Activated naive CD4-positive, alpha-beta T cell treated with anti-CD3 and anti-CD28 coated beads, Interleukin-2, amount 50 U/mL, for 72 hours (primary cell): ENCODE measurements at regions not wholly inside any gene's neighbourhood (a gene's known extent, or its start where the extent isn't known, plus 50 kb on each side); places are given as distances from the start of the nearest gene placed in this dataset.

Source experiments
- ATAC-seq, 2 donors: fragments of 150-1000 bp; cut with Tn5 transposase; 2 replicates each; pipeline ENCODE4 v1.10.0; 2021; ENCODE audit warnings: mild to moderate bottlenecking in 2 of 2, moderate library complexity in 2 of 2
- DNase-seq, 2 donors: peaks; one replicate each; pipeline ENCODE4 v3.0.0; 2021 to 2022; ENCODE audit warnings: low spot score in 2 of 2
- H3K27ac Mint-ChIP-seq, 2 donors: one replicate each; pipeline ENCODE4 v1.8.0; 2022; ENCODE audit warnings: mild to moderate bottlenecking in 2 of 2, mixed read lengths in 2 of 2
- H3K36me3 Mint-ChIP-seq, 2 donors: one replicate each; pipeline ENCODE4 v1.8.0; 2022; ENCODE audit warnings: mixed read lengths in 2 of 2
- H3K9me3 Mint-ChIP-seq, 2 donors: one replicate each; pipeline ENCODE4 v1.8.0; 2022; ENCODE audit warnings: mixed read lengths in 2 of 2

DNA sequence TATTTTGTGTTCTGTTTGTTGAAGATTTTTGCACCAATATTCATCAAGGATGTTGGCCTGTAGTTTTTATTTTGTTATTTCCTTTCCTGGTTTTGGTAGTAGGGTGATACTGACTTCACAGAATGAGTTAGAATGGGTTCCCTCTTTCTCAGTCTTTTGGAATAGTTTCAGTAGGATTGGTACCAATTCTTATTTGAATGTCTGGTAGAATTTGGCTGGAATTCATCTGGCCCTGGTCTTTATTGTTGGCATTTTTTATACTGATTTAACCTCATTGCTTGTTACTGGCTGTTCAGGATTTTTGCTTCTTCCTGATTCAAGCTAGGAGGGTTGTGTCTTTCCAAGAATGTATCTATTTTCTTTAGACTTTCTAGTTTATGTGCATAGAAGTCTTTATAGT lies 263.7 kb downstream of the SOX11 start:
- Mint-ChIP-seq H3K36me3 (peaks cover 0 to 4% of the 10 kb centered on the region in 2 donors), H3K27ac (no peak overlapping the region), H3K9me3 (peaks cover 5% of the 10 kb centered on the region in 2 donors)
- DNase-seq (no peak), ATAC-seq (no peak)

DNA sequence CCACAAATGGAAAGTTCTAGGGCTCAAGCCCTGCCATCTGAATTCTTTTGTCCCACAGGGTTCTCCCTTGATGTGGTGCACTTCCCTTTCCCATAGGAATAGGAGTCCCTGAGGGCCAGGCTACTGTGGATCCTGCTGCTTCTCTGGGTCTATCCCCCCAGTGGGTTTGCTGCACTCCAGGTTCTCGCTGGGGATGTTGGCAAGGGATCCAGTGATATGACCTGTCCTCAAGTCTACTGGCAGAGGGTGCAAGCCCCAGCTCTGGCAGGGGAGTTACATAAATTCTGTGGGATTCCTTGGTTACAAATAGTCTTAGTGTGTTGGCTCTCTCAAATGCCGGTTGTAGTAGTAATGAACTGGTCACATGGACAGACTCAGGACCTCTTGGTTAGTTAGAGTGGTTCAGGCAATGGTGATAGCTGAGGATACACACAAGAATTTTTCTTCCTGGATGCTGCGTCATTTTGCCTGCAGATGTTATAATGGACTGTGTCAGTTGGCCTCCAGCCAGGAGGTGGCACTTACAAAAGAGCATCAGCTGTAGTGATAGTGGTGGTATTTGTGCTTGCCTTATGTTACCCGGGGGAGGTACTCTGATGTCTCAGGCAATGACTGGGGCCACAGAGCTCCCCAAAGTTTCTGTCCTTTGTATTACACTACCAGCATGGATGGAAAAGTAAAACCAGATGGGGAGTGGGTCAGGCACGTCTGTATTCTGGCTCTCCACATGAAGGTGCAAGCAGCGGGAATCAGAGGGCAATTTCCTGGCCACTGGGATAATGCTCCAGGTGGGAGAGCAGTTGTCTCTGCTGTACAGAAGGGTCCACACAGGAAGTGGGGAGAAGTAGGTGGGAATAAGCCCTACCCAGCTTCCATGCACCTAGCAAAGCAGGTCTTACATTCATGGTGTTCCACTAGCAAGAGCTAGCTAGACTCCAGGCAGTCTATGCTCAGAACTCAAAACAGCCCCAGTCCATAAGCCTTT lies 267.9 kb downstream of the SOX11 start:
- DNase-seq (no peak), ATAC-seq (no peak)
- Mint-ChIP-seq H3K9me3 (peaks cover 0 to 4% of the 10 kb centered on the region in 2 donors), H3K27ac (no peak overlapping the region), H3K36me3 (no peaks in the 10 kb centered on the region)

DNA sequence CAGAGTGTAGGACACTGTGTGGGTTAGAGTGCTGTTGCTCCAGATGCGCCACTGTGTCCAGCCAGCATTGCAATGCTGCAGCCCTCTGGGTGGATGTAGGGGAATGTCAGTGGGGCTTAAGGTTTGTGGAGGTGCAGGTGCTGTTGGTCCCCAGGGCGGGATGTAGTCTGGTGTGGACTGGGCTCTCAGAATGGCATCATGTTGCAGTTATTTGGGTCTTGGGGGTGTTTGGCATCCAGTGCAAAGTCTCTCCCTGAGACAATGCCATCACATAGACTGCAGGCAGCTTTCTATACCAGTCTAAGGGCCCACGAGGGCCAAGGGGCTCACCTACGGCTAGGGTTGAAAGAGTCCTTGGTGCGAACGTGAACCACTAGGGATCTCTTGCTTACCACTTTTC lies 275.3 kb downstream of the SOX11 start:
- peaks cover 5 to 8% of the 10 kb centered on the region in 2 donors for H3K9me3 Mint-ChIP-seq
- peaks cover 0 to 4% of the 10 kb centered on the region in 2 donors for H3K36me3 Mint-ChIP-seq
- no peak for ATAC-seq
- no peak overlapping the region for H3K27ac Mint-ChIP-seq
- DNase-seq = no peak

DNA sequence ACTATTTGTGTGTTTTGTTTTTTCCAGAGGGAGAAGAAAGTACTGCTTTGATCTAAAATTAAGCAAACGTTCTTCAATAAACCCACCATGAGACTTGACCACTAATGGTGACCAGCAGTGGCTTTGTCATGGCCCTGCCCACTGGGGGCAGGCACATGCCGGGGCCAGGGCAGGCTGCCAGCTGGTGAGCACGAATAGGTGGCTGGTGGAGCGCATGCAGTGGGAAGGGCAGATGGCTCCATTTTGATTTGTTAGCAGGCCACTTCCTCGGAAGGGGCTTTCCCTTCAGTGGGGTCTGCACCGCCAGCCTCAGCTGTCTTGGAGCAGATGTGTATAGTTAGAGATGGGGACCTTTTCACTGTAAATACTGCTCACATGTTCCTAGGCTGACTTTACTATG lies 277.1 kb downstream of the SOX11 start:
- ATAC-seq (no peak), DNase-seq (no peak)
- Mint-ChIP-seq H3K9me3 (peaks cover 5 to 8% of the 10 kb centered on the region in 2 donors), H3K36me3 (peaks cover 0 to 4% of the 10 kb centered on the region in 2 donors), H3K27ac (no peak overlapping the region)

DNA sequence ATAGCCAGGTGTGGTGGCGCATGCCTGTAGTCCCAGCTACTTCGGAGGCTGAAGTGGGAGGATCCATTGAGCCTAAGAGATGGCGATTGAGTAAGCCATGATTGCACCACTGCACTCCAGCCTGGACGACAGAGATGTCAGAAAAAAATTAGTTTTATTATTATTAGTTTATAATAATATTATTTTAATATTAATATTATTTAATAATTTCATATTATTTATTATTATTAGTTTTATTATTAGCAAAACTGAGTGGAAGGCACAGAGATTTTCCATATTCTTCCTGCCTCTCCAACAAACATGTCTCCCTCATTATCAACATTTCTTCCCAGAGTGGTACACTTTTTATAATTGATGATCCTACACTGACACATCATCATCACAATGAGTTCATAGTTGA lies 278.2 kb downstream of the SOX11 start:
- Mint-ChIP-seq H3K9me3 (peaks cover 5 to 8% of the 10 kb centered on the region in 2 donors), H3K36me3 (peaks cover 0 to 4% of the 10 kb centered on the region in 2 donors), H3K27ac (no peak overlapping the region)
- ATAC-seq = no peak
- DNase-seq = no peak

DNA sequence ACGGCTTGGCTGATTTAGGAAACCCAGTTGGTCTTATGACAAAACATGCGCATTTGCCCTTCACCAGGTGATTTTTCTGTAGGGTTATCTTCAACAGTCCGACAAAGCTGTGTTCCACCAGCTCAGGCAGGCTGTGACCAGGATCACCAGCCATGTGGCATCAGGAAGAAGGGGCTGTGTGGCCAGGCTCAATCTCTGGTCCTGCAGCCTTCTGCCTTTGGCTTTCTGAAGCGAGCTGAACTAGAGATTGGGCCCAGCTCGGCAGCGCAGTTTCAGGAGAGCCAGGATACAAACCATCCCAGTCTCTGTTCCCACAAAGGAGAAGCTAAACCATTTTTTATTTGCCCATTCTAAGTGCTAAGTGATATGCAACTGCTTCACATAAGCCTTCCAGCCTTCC lies 282.3 kb downstream of the SOX11 start:
- Mint-ChIP-seq H3K36me3 (no peaks in the 10 kb centered on the region), H3K9me3 (peaks cover 0 to 9% of the 10 kb centered on the region in 2 donors), H3K27ac (no peak overlapping the region)
- ATAC-seq (no peak), DNase-seq (no peak)

DNA sequence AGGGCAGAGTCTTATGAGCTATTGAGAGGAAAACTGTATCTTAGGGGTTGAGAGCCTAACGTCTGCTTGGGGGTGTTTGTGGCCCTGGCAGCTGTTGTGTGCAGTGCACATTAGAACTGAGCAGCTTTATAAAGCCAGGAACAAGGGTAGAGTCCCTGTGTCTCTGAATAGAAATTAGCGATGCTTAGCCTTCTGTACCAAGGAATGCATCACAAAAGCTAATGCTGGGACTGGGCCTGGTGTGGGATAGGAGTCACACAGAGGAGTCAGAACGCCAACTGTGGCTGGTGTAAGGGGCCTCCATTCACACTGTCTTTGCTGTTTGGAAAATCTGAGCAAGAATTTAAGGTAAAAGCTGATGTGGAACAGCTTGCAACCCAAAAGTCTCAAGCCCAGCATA lies 283.2 kb downstream of the SOX11 start:
- no peak overlapping the region for H3K27ac Mint-ChIP-seq
- ATAC-seq = no peak
- H3K36me3 Mint-ChIP-seq = no peaks in the 10 kb centered on the region
- peaks cover 0 to 9% of the 10 kb centered on the region in 2 donors for H3K9me3 Mint-ChIP-seq
- no peak for DNase-seq

DNA sequence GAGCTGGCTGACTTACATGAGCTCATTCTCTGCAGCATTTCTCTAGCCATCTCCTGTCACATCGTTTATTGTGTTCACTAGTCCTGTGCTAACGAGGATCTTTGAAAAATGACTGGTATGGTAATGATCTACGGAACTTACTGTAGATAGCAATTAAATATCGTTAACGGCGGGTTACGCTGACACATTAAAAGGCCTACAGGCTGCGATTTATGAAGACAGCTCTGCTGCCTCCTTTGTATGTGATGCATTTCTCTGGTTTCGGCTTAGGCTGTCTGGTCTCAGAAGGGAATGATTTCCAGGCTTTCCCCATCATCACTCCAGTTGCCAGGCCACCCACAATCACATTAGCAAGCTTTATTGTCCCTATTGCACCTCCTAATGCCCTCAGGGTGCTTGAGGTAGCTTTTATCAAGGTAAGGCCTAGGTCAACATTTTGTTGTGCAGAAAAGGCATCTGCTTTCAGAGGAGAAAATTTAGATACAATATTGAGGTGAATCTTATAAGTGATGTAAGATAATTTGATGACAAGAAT lies 284.4 kb downstream of the SOX11 start:
- H3K36me3 Mint-ChIP-seq = no peaks in the 10 kb centered on the region
- peaks cover 0 to 6% of the 10 kb centered on the region in 2 donors for H3K9me3 Mint-ChIP-seq
- ATAC-seq (no peak), DNase-seq (no peak)
- H3K27ac Mint-ChIP-seq = no peak overlapping the region

DNA sequence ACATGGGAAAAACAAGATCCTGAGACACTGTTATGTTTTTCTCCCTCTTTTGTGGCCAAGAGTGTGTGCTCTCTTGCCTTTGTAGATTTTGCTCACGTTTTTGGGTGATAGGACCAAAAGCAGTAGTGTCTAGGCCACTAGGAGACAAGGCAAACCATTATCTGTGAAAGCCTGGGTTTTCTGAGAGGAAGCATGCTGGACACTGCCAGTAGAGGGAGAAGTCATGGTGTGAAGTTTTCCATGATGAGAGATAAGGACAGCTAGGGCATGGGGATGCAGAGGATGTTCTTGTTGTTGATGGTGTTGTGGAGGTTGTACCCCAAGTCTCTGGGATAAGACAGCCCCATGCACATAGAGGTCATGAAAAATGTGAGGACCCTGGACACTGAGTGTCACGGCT lies 285.3 kb downstream of the SOX11 start:
- no peak for ATAC-seq
- no peaks in the 10 kb centered on the region for H3K36me3 Mint-ChIP-seq
- H3K9me3 Mint-ChIP-seq = peaks cover 0 to 6% of the 10 kb centered on the region in 2 donors
- no peak overlapping the region for H3K27ac Mint-ChIP-seq
- DNase-seq = no peak

DNA sequence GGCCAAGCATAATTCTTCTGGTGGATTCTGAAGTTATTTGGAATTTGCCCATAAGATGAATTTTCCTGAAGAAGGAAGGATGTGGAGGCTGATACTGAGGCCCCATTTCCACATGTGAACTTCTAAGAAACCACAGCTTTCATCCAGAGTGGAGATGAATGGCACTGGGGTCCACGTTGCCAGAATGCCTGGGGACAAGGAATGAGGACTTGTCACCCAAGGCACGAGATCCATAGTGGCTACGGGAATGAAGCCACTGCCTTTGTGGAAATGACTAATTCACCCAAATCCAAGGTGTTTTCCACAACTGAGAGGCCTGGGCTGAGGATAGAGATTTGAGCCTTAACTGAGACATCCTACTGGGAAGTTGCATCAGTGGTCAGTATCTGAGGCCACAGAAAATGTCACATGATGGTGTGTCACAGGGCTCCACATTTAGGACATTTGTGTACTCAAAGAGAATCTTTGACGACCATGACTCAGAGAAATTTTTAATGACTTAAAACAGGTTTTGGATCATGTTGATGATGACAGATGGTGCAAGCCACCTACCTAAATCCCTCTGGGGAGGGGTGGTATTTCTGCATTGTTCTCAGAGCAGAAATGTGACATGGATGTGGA lies 286.1 kb downstream of the SOX11 start:
- Mint-ChIP-seq H3K27ac (no peak overlapping the region), H3K36me3 (no peaks in the 10 kb centered on the region), H3K9me3 (peaks cover 0 to 6% of the 10 kb centered on the region in 2 donors)
- ATAC-seq (no peak), DNase-seq (no peak)

DNA sequence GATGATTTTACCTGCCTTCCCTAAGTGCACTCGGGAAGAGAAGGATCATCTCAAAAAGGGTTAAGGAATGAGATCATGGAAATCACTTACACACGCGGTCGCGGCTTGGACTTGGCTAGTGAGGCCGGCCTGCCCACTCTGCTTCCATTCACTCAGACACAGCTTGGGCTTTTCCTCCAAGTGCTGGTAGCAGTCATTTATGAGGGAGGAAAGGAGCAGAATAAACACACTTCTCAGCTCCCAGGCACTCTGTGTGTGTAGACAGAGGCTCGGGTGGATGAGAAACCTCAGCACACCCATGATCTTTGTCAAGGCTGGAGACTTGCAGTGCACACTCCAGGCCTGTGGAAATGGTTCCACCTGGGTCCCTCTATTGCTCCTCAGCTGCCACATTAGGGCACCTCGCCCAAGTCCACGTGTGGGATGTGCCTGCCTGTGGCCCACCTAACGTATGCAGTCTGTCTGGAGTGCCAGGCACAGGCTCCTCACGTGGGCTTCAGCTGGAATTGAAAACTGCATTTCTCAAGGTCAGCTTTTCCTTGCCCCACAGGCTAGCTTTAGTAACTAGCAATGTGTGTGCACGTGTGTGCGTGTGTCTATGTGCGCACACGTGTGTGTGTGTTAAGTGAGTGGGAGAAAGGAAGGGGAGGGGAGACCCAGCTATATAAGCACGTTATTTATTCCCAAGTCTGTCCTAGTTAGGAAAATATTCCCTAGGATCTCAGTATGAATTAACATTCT lies 288.4 kb downstream of the SOX11 start:
- DNase-seq (no peak), ATAC-seq (no peak)
- Mint-ChIP-seq H3K9me3 (peaks cover 0 to 6% of the 10 kb centered on the region in 2 donors), H3K36me3 (no peaks in the 10 kb centered on the region), H3K27ac (no peak overlapping the region)

DNA sequence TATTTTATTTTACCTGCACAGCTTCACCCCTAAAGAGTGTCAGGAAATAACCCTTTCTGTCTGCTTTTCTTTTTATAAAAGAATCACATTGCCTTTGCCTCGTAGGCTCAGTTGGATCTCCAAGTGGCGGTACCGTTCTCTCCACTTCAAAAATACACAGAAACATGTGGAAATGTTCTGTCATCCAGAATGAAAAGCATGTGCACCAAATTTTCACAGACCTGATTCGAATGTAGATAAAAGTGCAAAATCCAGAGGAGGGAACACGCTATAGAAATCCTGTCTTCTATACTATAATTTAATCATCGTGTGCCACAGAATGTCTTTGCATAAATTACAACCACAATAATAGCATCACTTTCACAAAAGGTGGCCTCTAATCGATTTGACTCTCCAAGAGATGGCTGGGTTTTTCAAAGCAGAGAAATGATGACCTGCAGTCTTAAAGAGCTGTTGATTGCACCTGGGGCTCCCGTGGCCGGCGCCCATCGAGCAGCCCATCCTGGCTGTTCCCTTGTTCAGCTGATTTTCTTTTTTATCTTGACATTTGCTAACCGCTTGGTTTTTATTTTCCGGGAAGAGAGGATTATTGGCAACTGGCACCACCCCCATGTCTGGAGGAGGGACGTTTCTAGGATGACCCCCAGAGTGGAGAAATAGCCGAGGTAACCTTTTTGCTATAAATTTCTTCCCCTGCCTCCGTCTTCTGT lies 290.2 kb downstream of the SOX11 start:
- DNase-seq (no peak), ATAC-seq (no peak)
- H3K27ac Mint-ChIP-seq = no peak overlapping the region
- no peaks in the 10 kb centered on the region for H3K36me3 Mint-ChIP-seq
- H3K9me3 Mint-ChIP-seq = peaks cover 0 to 6% of the 10 kb centered on the region in 2 donors

DNA sequence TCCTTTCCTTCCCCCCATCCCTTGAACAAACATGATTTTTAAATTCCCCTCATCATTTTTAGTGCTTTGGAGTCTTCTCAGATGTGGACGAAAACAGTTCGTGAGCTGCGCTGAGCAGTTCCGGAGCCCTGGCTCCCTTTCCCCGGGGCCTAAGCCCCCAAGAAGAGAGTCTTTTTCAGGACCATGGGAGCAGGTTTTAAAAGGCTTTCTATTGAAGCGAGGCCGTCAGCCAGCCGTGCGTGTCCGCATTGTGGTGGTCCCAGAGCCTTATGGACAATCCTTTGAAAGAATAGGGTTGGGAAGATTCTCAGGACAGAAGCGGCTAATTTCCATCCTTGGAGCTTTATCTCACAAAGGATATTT lies 290.7 kb downstream of the SOX11 start:
- peaks cover 0 to 6% of the 10 kb centered on the region in 2 donors for H3K9me3 Mint-ChIP-seq
- ATAC-seq (no peak), DNase-seq (no peak)
- no peaks in the 10 kb centered on the region for H3K36me3 Mint-ChIP-seq
- H3K27ac Mint-ChIP-seq = no peak overlapping the region

DNA sequence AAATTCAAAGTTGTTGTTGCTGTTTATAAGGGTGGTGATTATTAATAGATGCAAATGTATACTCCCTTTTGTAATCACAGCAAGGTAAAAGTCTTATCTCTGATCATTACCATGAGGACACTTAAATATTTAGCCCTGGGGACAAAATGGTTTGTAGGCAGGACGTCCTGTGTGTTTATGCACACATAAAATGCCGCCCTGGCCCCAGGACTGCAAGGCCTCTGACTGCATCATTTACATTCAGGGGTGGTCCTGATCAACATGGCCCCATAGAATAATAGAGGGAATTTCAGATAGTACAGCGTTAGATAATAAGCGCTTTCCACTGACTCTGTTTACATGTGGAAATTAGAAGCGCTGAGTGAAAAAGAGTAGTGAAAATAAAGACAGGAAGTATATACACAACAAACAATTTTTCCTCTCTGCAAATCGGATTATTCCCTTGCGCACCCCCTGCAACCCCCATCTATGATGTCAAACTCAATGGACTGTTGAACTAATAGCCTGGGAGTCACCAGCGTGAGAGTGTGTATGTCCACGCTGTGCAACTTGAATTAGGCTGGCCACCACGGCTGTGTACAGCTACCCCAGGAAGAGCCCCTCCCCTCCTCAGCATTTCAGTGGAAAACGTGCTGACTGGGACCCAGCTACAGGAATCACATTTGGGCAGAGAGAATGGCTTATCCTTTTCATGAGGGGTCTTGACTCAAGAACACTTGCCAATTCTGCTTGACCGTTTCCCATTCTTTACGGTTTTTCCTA lies 291.5 kb downstream of the SOX11 start:
- Mint-ChIP-seq H3K27ac (no peak overlapping the region), H3K36me3 (no peaks in the 10 kb centered on the region), H3K9me3 (peaks cover 0 to 3% of the 10 kb centered on the region in 2 donors)
- ATAC-seq (no peak), DNase-seq (no peak)

DNA sequence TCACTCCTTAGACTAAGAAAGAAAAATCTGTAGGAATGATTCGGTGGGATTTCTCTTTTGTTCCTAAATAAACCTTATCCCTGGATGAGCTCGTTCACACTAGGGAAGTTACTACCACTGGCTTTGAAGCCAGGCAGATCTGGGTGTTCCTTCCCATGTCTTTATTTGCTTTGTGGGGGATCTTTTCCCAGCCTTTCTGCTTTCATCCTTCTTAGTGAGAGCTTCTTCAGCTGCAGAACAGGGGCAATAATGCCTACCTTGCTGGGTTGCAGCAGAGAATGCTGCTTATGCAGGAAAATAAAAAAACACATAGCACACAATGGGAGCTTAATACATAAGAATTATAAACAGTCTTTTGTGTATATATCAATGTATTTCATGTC lies 292.1 kb downstream of the SOX11 start:
- no peak for ATAC-seq
- Mint-ChIP-seq H3K9me3 (no peaks in the 10 kb centered on the region), H3K27ac (no peak overlapping the region), H3K36me3 (no peaks in the 10 kb centered on the region)
- no peak for DNase-seq

DNA sequence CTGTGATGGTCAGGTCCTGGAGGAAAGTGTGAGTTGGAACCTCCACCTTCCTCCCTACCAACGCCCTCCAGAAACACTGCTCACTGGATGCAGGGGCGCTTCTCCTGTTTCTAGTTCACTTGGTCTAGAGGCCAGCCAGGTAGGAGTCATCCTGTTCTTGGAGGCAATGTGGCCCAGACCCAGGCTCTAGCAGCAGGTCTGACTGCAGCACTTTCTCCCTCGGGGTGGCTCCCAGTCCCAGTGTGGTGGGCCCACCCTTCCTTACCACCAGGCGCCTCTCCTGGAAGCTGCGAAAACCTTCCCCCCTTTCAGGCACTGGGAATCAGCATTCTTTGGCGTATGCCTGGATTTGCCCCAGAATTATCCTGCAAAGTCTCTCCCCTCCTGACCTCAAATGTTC lies 292.8 kb downstream of the SOX11 start:
- no peaks in the 10 kb centered on the region for H3K36me3 Mint-ChIP-seq
- ATAC-seq (no peak), DNase-seq (no peak)
- H3K9me3 Mint-ChIP-seq = no peaks in the 10 kb centered on the region
- no peak overlapping the region for H3K27ac Mint-ChIP-seq
